ENCODE measurements at regions not wholly inside any gene's neighbourhood (a gene's known extent, or its start where the extent isn't known, plus 50 kb on each side); places are given as distances from the start of the nearest gene placed in this dataset.

DNA sequence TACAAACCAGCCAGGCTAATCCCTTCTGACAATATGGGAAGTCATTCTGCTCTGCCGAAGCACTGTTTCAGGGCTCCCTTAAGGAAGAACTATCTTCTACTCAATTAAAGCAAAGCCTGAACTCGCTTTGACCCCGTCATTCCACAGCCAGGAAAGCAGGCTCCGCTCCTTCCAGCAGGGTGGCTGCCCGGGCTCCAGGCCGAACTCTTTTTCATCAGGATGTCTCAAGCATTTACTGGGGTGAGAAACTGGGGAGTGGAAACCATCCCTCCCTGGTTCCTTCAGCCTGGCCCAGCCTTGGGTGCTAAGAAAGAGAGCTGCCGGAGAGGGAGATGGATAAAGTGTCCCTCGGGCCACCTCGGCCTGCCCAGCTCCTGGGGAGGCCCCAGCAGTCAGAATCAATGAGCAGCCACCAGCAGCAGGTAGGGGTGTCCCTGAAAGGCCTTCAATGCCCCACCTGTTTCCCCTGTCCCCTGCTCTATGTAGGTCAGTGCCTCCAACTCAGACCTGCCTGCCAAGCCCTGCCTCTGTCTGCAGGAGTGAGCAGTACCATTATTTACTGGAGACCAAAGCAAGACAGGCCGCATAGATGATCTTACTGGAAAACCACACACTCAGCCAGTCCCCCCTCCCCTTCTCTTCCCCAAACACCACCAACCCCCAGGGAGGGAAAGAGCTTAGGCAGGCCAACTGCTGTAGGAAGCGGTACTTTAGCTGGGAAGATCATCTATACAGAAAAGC lies 225.6 kb upstream of the TLE3 start:
- H3K36me3 ChIP-seq (ENCODE audit: insufficient read depth, insufficient read length, low read length) = no peaks in the 10 kb centered on the region
- H3K4me1 ChIP-seq (ENCODE audit: insufficient read depth, insufficient read length) = peaks cover 11% of the 10 kb centered on the region
- DNase-seq (ENCODE audit: low read depth, low spot score) = no peak
- no peak for TF ChIP-seq YY1 (IDR thresholded peaks at IDR 0.05; ENCODE audit: insufficient read depth, insufficient read length)
- TF ChIP-seq ZNF274 (IDR thresholded peaks at IDR 0.05; ENCODE audit: low read depth, low read length) = no peak
- no peak for TF ChIP-seq SUZ12 (IDR thresholded peaks at IDR 0.05; ENCODE audit: extremely low read depth, insufficient read depth, insufficient read length)
- H3K27me3 ChIP-seq (ENCODE audit: insufficient read depth, insufficient read length) = no peaks in the 10 kb centered on the region
- no peaks in the 10 kb centered on the region for H3K9me3 ChIP-seq (ENCODE audit: insufficient read depth, low read length)
- H3K9ac ChIP-seq (ENCODE audit: insufficient read length, low read depth) = no peak overlapping the region
- H3K4me3 ChIP-seq (ENCODE audit: insufficient read length, low read depth) = no peak overlapping the region

DNA sequence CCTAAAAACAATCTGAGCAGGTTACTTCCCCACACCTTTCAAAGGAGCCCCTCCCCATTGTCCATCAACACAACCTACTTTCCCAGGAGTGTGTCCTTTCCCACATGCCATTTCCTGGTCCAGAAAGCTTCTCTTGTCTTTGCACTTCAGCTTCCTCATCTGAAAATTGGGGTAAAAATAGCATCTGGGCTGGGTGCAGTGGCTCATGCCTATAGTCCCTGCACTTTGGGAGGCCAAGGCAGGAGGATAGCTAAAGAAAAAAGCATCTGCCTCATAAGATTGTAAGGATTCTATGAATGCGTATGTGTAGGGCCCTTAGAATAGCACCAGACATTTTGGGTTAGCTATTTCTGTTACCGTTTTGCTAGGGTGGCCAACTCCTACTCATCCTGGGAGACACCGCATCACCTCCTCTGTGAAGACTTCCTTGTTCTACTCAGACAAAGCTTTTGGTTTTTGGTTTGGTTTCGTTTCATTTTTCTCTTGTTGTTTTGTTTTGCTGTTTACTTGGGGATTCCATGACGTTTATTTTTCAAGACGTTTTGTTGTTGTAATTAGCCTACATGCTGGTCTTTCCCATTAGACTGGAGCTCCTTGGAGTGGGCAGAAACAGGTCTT lies 224.4 kb upstream of the TLE3 start:
- TF ChIP-seq ZNF274 (IDR thresholded peaks at IDR 0.05; ENCODE audit: low read depth, low read length) (no peak), SUZ12 (IDR thresholded peaks at IDR 0.05; ENCODE audit: extremely low read depth, insufficient read depth, insufficient read length) (no peak), YY1 (IDR thresholded peaks at IDR 0.05; ENCODE audit: insufficient read depth, insufficient read length) (no peak)
- Histone ChIP-seq H3K4me3 (ENCODE audit: insufficient read length, low read depth) (no peak overlapping the region), H3K27me3 (ENCODE audit: insufficient read depth, insufficient read length) (no peaks in the 10 kb centered on the region), H3K9me3 (ENCODE audit: insufficient read depth, low read length) (no peaks in the 10 kb centered on the region), H3K36me3 (ENCODE audit: insufficient read depth, insufficient read length, low read length) (no peaks in the 10 kb centered on the region), H3K4me1 (ENCODE audit: insufficient read depth, insufficient read length) (peaks cover 11% of the 10 kb centered on the region), H3K9ac (ENCODE audit: insufficient read length, low read depth) (no peak overlapping the region)
- no peak for DNase-seq (ENCODE audit: low read depth, low spot score)

DNA sequence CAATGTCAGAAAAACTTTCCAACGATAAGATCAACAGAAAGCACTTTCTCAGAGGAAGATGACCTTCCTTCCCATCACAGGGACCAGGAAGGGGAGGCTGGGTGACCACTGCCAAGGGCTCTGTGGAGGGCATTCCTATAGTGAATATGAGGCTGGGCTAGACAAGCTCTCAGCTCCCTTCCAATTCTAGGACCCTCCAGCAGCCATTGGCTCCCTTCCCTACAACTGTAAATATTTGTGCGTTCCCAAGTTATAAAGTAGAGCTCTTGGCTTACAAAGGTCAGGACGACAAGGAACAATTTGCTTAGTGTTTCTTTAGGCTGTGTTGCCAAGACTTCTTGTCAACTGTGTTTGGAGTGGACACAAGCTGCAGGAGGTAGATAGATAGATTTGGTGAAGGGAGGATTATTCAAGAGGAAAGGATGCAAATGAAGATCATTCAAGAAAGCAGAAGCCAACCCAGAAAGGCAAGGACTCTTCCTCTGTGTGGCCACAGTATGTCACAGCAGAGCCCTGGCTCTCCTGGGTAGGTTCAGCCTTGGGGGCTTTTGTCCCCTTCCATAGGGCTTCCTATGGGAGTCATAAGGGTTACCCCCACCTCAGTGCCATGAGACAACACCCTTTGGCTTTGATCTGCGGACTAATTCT lies 223.6 kb upstream of the TLE3 start:
- Histone ChIP-seq H3K36me3 (ENCODE audit: insufficient read depth, insufficient read length, low read length) (no peaks in the 10 kb centered on the region), H3K27me3 (ENCODE audit: insufficient read depth, insufficient read length) (no peaks in the 10 kb centered on the region), H3K9ac (ENCODE audit: insufficient read length, low read depth) (no peak overlapping the region), H3K4me1 (ENCODE audit: insufficient read depth, insufficient read length) (peaks cover 11% of the 10 kb centered on the region), H3K9me3 (ENCODE audit: insufficient read depth, low read length) (no peaks in the 10 kb centered on the region), H3K4me3 (ENCODE audit: insufficient read length, low read depth) (no peak overlapping the region)
- TF ChIP-seq SUZ12 (IDR thresholded peaks at IDR 0.05; ENCODE audit: extremely low read depth, insufficient read depth, insufficient read length) (no peak), ZNF274 (IDR thresholded peaks at IDR 0.05; ENCODE audit: low read depth, low read length) (no peak), YY1 (IDR thresholded peaks at IDR 0.05; ENCODE audit: insufficient read depth, insufficient read length) (no peak)
- no peak for DNase-seq (ENCODE audit: low read depth, low spot score)

DNA sequence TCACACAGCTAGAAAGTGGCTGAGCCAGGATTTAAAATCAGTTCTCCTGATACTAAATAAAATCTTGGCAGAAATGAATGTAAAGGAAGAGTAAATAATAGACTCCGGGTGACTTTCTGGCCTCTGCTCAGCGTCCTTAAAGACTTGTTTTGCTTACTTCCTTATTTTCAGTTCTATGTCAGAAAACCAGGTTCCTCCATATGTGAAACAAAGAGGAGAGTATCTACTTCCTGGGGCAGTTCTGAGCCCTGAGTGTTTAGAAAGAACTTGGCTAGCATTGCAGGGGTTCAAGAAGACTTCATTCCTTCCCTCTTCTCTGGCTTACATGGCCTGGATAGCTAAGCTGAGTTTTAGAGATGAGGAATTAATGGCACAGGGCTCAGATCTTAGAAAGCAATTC lies 222.8 kb upstream of the TLE3 start:
- no peak overlapping the region for H3K4me3 ChIP-seq (ENCODE audit: insufficient read length, low read depth)
- TF ChIP-seq YY1 (IDR thresholded peaks at IDR 0.05; ENCODE audit: insufficient read depth, insufficient read length) (no peak), ZNF274 (IDR thresholded peaks at IDR 0.05; ENCODE audit: low read depth, low read length) (no peak), SUZ12 (IDR thresholded peaks at IDR 0.05; ENCODE audit: extremely low read depth, insufficient read depth, insufficient read length) (no peak)
- H3K4me1 ChIP-seq (ENCODE audit: insufficient read depth, insufficient read length) = peaks cover 11% of the 10 kb centered on the region
- H3K36me3 ChIP-seq (ENCODE audit: insufficient read depth, insufficient read length, low read length) = no peaks in the 10 kb centered on the region
- no peak for DNase-seq (ENCODE audit: low read depth, low spot score)
- H3K9ac ChIP-seq (ENCODE audit: insufficient read length, low read depth) = no peak overlapping the region
- H3K9me3 ChIP-seq (ENCODE audit: insufficient read depth, low read length) = no peaks in the 10 kb centered on the region
- no peaks in the 10 kb centered on the region for H3K27me3 ChIP-seq (ENCODE audit: insufficient read depth, insufficient read length)

DNA sequence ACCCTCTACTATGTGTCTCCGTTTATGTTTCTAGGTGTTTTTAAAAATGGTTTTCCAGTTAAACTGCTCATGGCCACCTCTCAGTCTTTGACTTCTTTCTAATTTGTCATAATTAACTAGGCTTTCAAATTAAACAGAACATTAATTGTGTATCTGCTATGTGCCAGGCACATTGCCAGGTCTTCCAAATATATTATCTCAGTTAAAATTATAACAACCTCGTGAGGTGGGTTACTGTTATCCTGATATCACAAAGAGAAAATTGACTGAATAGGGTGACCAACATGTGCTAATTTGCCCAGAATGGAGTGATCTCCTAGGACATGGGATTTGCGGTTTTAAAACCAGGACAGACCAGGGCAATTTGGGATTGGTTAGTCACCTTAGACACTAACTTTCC lies 222.4 kb upstream of the TLE3 start:
- peaks cover 11% of the 10 kb centered on the region for H3K4me1 ChIP-seq (ENCODE audit: insufficient read depth, insufficient read length)

DNA sequence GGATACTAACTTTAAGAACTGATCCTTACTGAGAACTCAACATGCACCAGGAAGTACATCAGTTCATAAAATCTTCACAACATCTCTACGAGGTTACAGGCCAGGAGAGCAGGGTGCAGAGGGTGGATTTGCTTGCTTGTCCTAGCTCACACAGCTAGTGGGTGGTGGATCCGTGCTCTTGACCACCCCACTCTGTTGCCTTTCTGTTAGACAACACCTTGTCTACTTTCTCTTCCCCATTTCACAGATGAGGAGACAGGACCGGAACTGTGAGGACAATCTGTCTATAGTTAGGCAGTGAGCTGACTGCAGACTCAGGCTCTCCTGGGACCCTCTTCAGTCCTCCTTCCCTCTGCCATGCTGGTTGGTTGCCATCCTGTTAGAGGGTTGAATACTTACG lies 221.7 kb upstream of the TLE3 start:
- no peaks in the 10 kb centered on the region for H3K36me3 ChIP-seq (ENCODE audit: insufficient read depth, insufficient read length, low read length)
- no peaks in the 10 kb centered on the region for H3K9me3 ChIP-seq (ENCODE audit: insufficient read depth, low read length)
- no peak for TF ChIP-seq YY1 (IDR thresholded peaks at IDR 0.05; ENCODE audit: insufficient read depth, insufficient read length)
- TF ChIP-seq ZNF274 (IDR thresholded peaks at IDR 0.05; ENCODE audit: low read depth, low read length) = no peak
- no peak for TF ChIP-seq SUZ12 (IDR thresholded peaks at IDR 0.05; ENCODE audit: extremely low read depth, insufficient read depth, insufficient read length)
- H3K9ac ChIP-seq (ENCODE audit: insufficient read length, low read depth) = no peak overlapping the region
- no peak overlapping the region for H3K4me3 ChIP-seq (ENCODE audit: insufficient read length, low read depth)
- DNase-seq (ENCODE audit: low read depth, low spot score) = no peak
- no peaks in the 10 kb centered on the region for H3K27me3 ChIP-seq (ENCODE audit: insufficient read depth, insufficient read length)
- peaks cover 7% of the 10 kb centered on the region for H3K4me1 ChIP-seq (ENCODE audit: insufficient read depth, insufficient read length)

More for the DNA sequence above, 222.4 kb upstream of the TLE3 start:
- Histone ChIP-seq H3K9me3 (ENCODE audit: insufficient read depth, low read length) (no peaks in the 10 kb centered on the region), H3K27me3 (ENCODE audit: insufficient read depth, insufficient read length) (no peaks in the 10 kb centered on the region), H3K4me3 (ENCODE audit: insufficient read length, low read depth) (no peak overlapping the region), H3K36me3 (ENCODE audit: insufficient read depth, insufficient read length, low read length) (no peaks in the 10 kb centered on the region), H3K9ac (ENCODE audit: insufficient read length, low read depth) (no peak overlapping the region)
- TF ChIP-seq YY1 (IDR thresholded peaks at IDR 0.05; ENCODE audit: insufficient read depth, insufficient read length) (no peak), ZNF274 (IDR thresholded peaks at IDR 0.05; ENCODE audit: low read depth, low read length) (no peak), SUZ12 (IDR thresholded peaks at IDR 0.05; ENCODE audit: extremely low read depth, insufficient read depth, insufficient read length) (no peak)
- DNase-seq (ENCODE audit: low read depth, low spot score) = no peak

Measured in NT2/D1 (cell line).